ENCODE measurements at regions not wholly inside any gene's neighbourhood (a gene's known extent, or its start where the extent isn't known, plus 50 kb on each side); places are given as distances from the start of the nearest gene placed in this dataset.

DNA sequence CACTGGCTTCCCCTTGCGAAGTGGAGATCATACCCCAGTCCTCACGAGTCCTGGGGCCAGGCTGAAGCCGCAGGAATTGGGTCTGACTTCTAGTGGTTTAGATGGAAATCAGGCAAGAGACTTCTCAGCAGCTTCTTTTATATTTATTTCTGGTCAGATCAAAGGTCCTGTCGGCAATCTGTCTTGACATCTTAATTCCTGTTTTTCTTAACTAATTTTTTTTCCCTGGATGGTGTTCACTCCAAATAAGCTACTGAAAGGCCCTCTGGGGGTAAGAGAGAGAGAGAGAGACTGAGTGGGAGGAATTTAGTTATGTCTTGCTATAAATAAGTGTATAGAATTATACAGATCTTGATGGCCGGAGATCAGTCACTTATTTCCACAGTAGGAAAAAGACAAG, 698.7 kb upstream of the TBX3 start:
- TF ChIP-seq Cebpa-rat (IDR thresholded peaks at IDR 0.05), result no peak

GRCh38 chr12:115380546-115381120, 696.7 kb upstream of the TBX3 start:
- no peaks in the 10 kb centered on the region for H4K20me1 ChIP-seq
- no peak for TF ChIP-seq Cebpa-rat (IDR thresholded peaks at IDR 0.05)
- H3K4me3 ChIP-seq, result no peak overlapping the region
- H3K4me2 ChIP-seq, result peak overlapping the region; percentile 43 to 84 (median 66)
- H3K9me3 ChIP-seq (replicated peaks in 1 of 11), result no peaks in the 10 kb centered on the region
- H3K9ac ChIP-seq, result no peak overlapping the region
- no peaks in the 10 kb centered on the region for H3K36me3 ChIP-seq
- H3K4me1 ChIP-seq, result peaks cover 14 to 26% (median 21%) of the 10 kb centered on the region in 10 experiments
- H3K27me3 ChIP-seq, result no peaks in the 10 kb centered on the region
- peak overlapping the region in 2 of 11 experiments; percentile 12 to 39; a peak in 2 of 22 replicates for H3K27ac ChIP-seq

More for the DNA sequence above, 698.7 kb upstream of the TBX3 start:
- H3K27ac ChIP-seq, result no peak overlapping the region
- no peak overlapping the region for H3K9ac ChIP-seq
- H4K20me1 ChIP-seq, result no peaks in the 10 kb centered on the region
- H3K4me3 ChIP-seq, result no peak overlapping the region
- H3K36me3 ChIP-seq, result no peaks in the 10 kb centered on the region
- H3K4me2 ChIP-seq, result no peak overlapping the region
- H3K4me1 ChIP-seq, result peaks cover 17 to 30% (median 24%) of the 10 kb centered on the region in 10 experiments
- no peaks in the 10 kb centered on the region for H3K27me3 ChIP-seq
- no peaks in the 10 kb centered on the region for H3K9me3 ChIP-seq (replicated peaks in 1 of 11)

DNA sequence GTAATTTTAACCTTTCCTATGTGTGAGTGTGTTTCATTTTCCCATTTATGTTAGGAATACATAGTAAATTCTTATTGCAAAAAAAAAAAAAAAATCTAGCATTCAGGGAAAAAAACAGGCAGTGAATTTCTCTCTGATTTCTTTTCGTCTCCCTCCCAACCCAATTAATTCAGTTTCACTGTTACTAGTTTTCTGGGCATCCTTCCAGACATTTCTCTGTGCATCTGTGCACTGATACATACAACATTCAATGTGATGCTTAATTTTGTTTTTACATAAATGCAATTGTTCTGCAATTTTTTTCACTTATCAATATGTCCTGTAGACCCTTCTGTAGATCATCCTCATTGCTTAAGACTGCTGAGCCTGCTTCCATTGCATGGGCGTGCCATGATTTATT, 694.3 kb upstream of the TBX3 start:
- H4K20me1 ChIP-seq, result no peaks in the 10 kb centered on the region
- no peak for TF ChIP-seq Cebpa-rat (IDR thresholded peaks at IDR 0.05)
- no peaks in the 10 kb centered on the region for H3K36me3 ChIP-seq
- H3K9me3 ChIP-seq (replicated peaks in 1 of 11), result peaks cover 0 to 14% (median 8%) of the 10 kb centered on the region in 11 experiments; a peak in 15 of 22 replicates
- H3K4me3 ChIP-seq, result no peak overlapping the region
- H3K27ac ChIP-seq, result no peak overlapping the region
- H3K9ac ChIP-seq, result no peak overlapping the region
- no peaks in the 10 kb centered on the region for H3K27me3 ChIP-seq
- no peak overlapping the region for H3K4me2 ChIP-seq
- peaks cover 23 to 37% (median 32%) of the 10 kb centered on the region in 10 experiments for H3K4me1 ChIP-seq

DNA sequence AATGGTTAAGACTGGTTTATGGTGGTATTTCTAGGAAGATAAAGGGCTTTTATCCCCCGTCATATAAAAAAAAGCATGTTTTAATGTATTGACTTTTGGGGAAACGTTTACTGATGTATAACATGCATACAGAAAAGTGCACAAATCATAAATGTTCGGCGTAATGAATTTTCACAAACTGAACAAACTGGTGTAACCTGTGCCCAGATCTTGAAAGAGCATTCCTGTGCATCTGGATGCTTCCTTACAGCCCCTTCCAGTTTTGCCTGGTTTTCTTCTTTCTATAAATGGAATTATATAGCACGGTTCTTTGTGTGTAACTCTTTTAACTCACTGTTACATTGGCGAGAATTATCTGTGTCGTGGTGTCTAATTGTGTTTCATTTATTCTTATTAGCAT, 693.8 kb upstream of the TBX3 start:
- H3K36me3 ChIP-seq, result no peaks in the 10 kb centered on the region
- H3K9me3 ChIP-seq (replicated peaks in 1 of 11), result peaks cover 0 to 17% (median 11%) of the 10 kb centered on the region in 11 experiments; a peak in 16 of 22 replicates
- no peak overlapping the region for H3K27ac ChIP-seq
- peaks cover 23 to 37% (median 32%) of the 10 kb centered on the region in 10 experiments for H3K4me1 ChIP-seq
- no peaks in the 10 kb centered on the region for H3K27me3 ChIP-seq
- no peak for TF ChIP-seq Cebpa-rat (IDR thresholded peaks at IDR 0.05)
- no peaks in the 10 kb centered on the region for H4K20me1 ChIP-seq
- no peak overlapping the region for H3K4me2 ChIP-seq
- H3K9ac ChIP-seq, result no peak overlapping the region
- H3K4me3 ChIP-seq, result no peak overlapping the region

GRCh38 chr12:115377230-115377629, 693.3 kb upstream of the TBX3 start:
- TF ChIP-seq Cebpa-rat (IDR thresholded peaks at IDR 0.05), result no peak
- no peak overlapping the region for H3K4me2 ChIP-seq

GRCh38 chr12:115375186-115375991, 691.4 kb upstream of the TBX3 start:
- Histone ChIP-seq H3K36me3 (no peaks in the 10 kb centered on the region), H3K27ac (peak overlapping the region in 10 of 11 experiments; percentile 34 to 75 (median 64); a peak in 19 of 22 replicates), H4K20me1 (no peaks in the 10 kb centered on the region), H3K4me2 (peak overlapping the region; percentile 32 to 74 (median 65)), H3K27me3 (no peaks in the 10 kb centered on the region), H3K4me3 (no peak overlapping the region), H3K9ac (peak overlapping the region in 5 of 11 experiments; percentile 15 to 51 (median 38); a peak in 8 of 22 replicates), H3K9me3 (replicated peaks in 1 of 11) (peaks cover 0 to 17% (median 11%) of the 10 kb centered on the region in 11 experiments; a peak in 16 of 22 replicates), H3K4me1 (peaks cover 16 to 25% (median 21%) of the 10 kb centered on the region in 10 experiments)
- no peak for TF ChIP-seq Cebpa-rat (IDR thresholded peaks at IDR 0.05)

More at GRCh38 chr12:115377230-115377629, 693.3 kb upstream of the TBX3 start:
- H3K9me3 ChIP-seq (replicated peaks in 1 of 11), result peaks cover 0 to 17% (median 11%) of the 10 kb centered on the region in 11 experiments; a peak in 16 of 22 replicates
- no peak overlapping the region for H3K9ac ChIP-seq
- H3K27me3 ChIP-seq, result no peaks in the 10 kb centered on the region
- H3K4me3 ChIP-seq, result no peak overlapping the region
- no peak overlapping the region for H3K27ac ChIP-seq
- H3K36me3 ChIP-seq, result no peaks in the 10 kb centered on the region
- H4K20me1 ChIP-seq, result no peaks in the 10 kb centered on the region
- H3K4me1 ChIP-seq, result peaks cover 23 to 37% (median 32%) of the 10 kb centered on the region in 10 experiments

GRCh38 chr12:115374480-115375185, 690.7 kb upstream of the TBX3 start:
- Histone ChIP-seq H3K4me2 (peak overlapping the region; percentile 32 to 74 (median 65); a peak in 21 of 22 replicates), H3K9ac (peak overlapping the region in 5 of 11 experiments; percentile 15 to 51 (median 38); a peak in 7 of 22 replicates), H3K4me1 (peaks cover 12 to 19% (median 16%) of the 10 kb centered on the region in 10 experiments), H3K27me3 (no peaks in the 10 kb centered on the region), H3K9me3 (replicated peaks in 1 of 11) (peaks cover 0 to 17% (median 11%) of the 10 kb centered on the region in 11 experiments; a peak in 16 of 22 replicates), H3K27ac (peak overlapping the region in 10 of 11 experiments; percentile 34 to 75 (median 64); a peak in 19 of 22 replicates), H4K20me1 (no peaks in the 10 kb centered on the region), H3K36me3 (no peaks in the 10 kb centered on the region), H3K4me3 (no peak overlapping the region)
- no peak for TF ChIP-seq Cebpa-rat (IDR thresholded peaks at IDR 0.05)

- peaks cover 8 to 28% (median 22%) of the 10 kb centered on the region in 11 experiments; a peak in 20 of 22 replicates for H3K9me3 ChIP-seq (replicated peaks in 1 of 11)
- H3K27ac ChIP-seq, result no peak overlapping the region
- H3K4me3 ChIP-seq, result no peak overlapping the region
- peaks cover 12 to 19% (median 16%) of the 10 kb centered on the region in 10 experiments for H3K4me1 ChIP-seq
- TF ChIP-seq Cebpa-rat (IDR thresholded peaks at IDR 0.05), result no peak
- no peaks in the 10 kb centered on the region for H3K36me3 ChIP-seq
- H3K4me2 ChIP-seq, result no peak overlapping the region
- no peak overlapping the region for H3K9ac ChIP-seq
- no peaks in the 10 kb centered on the region for H4K20me1 ChIP-seq
- no peaks in the 10 kb centered on the region for H3K27me3 ChIP-seq
Measured at GRCh38 chr12:115371711-115372110, 687.7 kb upstream of the TBX3 start.

- Histone ChIP-seq H3K4me3 (no peak overlapping the region), H3K4me2 (no peak overlapping the region), H3K9me3 (replicated peaks in 1 of 11) (peaks cover 8 to 30% (median 23%) of the 10 kb centered on the region in 11 experiments; a peak in 20 of 22 replicates), H3K27me3 (no peaks in the 10 kb centered on the region), H3K4me1 (peaks cover 8 to 12% (median 10%) of the 10 kb centered on the region in 10 experiments), H4K20me1 (no peaks in the 10 kb centered on the region), H3K27ac (no peak overlapping the region), H3K9ac (no peak overlapping the region), H3K36me3 (no peaks in the 10 kb centered on the region)
- TF ChIP-seq Cebpa-rat (IDR thresholded peaks at IDR 0.05), result no peak
Measured at GRCh38 chr12:115370650-115371049, 686.7 kb upstream of the TBX3 start.

All from BLaER1 treated with 17β-estradiol and CSF1 and Interleukin-3, amounts not matched to agents 10 nM and 100 nM (cell line).